HG03442 (cell line): ENCODE measurements at regions not wholly inside any gene's neighbourhood (a gene's known extent, or its start where the extent isn't known, plus 50 kb on each side); places are given as distances from the start of the nearest gene placed in this dataset.
"Not testable (repeated sequence)": the region's sequence is repeated elsewhere in the genome, so short reads cannot be mapped to it uniquely, and the experiment has no call there.

Source experiments
- ATAC-seq: cut with Tn5 transposase; IDR thresholded peaks from one replicate; pipeline ENCODE4 v1.9.1; 2021; ENCODE audit warnings: mild to moderate bottlenecking, moderate library complexity; ENCODE audit not compliant: unreplicated experiment

GRCh38 chr1:55309786-55310504 is 94.8 kb upstream of the USP24 start:
- ATAC-seq: no peak

GRCh38 chr1:55309053-55309452 is 93.9 kb upstream of the USP24 start:
- ATAC-seq: no peak

- peak; percentile 41 for ATAC-seq
Measured at GRCh38 chr1:55305735-55306134, 90.6 kb upstream of the USP24 start.

- no peak for ATAC-seq
Measured at GRCh38 chr1:55304229-55304740, 89.1 kb upstream of the USP24 start.

GRCh38 chr1:55302972-55303371 is 87.8 kb upstream of the USP24 start:
- ATAC-seq: no peak

- ATAC-seq: no peak
Measured at GRCh38 chr1:55301912-55302311, 86.7 kb upstream of the USP24 start.

GRCh38 chr1:55300975-55301374 is 85.8 kb upstream of the USP24 start:
- ATAC-seq: no peak

- no peak for ATAC-seq
Measured at GRCh38 chr1:55298167-55298894, 83.2 kb upstream of the USP24 start.

GRCh38 chr1:55296247-55296646 is 81.1 kb upstream of the USP24 start:
- ATAC-seq: not testable (repeated sequence)

- ATAC-seq: no peak
Measured at GRCh38 chr1:55289614-55290013, 74.5 kb upstream of the USP24 start.

GRCh38 chr1:55289042-55289441 is 73.9 kb upstream of the USP24 start:
- ATAC-seq: no peak

- ATAC-seq: peak; percentile 87
Measured at GRCh38 chr1:55288245-55288644, 73.1 kb upstream of the USP24 start.

GRCh38 chr1:55287723-55288122 is 72.6 kb upstream of the USP24 start:
- ATAC-seq: peak; percentile 52

GRCh38 chr1:55286856-55287602 is 71.9 kb upstream of the USP24 start:
- no peak for ATAC-seq

- no peak for ATAC-seq
Measured at GRCh38 chr1:55285834-55286233, 70.7 kb upstream of the USP24 start.

GRCh38 chr1:55284856-55285255 is 69.7 kb upstream of the USP24 start:
- ATAC-seq: no peak

- ATAC-seq: no peak
Measured at GRCh38 chr1:55282058-55282457, 66.9 kb upstream of the USP24 start.

- no peak for ATAC-seq
Measured at GRCh38 chr1:55280731-55281130, 65.6 kb upstream of the USP24 start.

GRCh38 chr1:55279627-55280026 is 64.5 kb upstream of the USP24 start:
- ATAC-seq: no peak

- no peak for ATAC-seq
Measured at GRCh38 chr1:55278378-55278777, 63.2 kb upstream of the USP24 start.

- ATAC-seq: peak; percentile 90
Measured at GRCh38 chr1:55277377-55278130, 62.4 kb upstream of the USP24 start.
